ENCODE measurements at regions not wholly inside any gene's neighbourhood (a gene's known extent, or its start where the extent isn't known, plus 50 kb on each side); places are given as distances from the start of the nearest gene placed in this dataset.

DNA sequence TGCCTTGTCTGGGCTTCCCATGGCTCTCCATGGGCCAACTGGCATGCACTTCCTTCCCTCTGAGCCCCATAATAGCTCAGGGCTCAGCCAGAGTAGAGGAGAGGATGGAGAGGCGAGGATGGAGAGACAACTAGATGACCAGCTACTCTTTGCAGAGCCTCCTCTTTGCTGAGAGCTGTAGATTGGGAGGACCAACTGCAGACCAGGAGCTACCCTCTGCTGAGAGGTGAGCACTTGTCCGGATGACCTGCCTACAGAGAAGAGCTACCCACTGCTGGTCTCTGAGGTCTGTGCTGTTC lies 58.0 kb upstream of the ETV3 start:
- Histone ChIP-seq H2BK5ac (ENCODE audit: low read depth, low read length, poor library complexity, severe bottlenecking) (no peak overlapping the region), H2BK20ac (ENCODE audit: low read depth, low read length) (no peak overlapping the region), H2BK15ac (ENCODE audit: low read depth, low read length) (no peak overlapping the region), H4K91ac (ENCODE audit: insufficient read depth, low read depth, low read length) (no peak overlapping the region), H3K18ac (ENCODE audit: low read depth, low read length) (no peak overlapping the region), H2AK9ac (replicated peaks; ENCODE audit: low read depth, low read length, poor library complexity) (no peak overlapping the region), H2BK120ac (ENCODE audit: low read depth, low read length) (no peak overlapping the region), H3K4me2 (ENCODE audit: low read depth, low read length) (no peak overlapping the region), H3K4ac (ENCODE audit: low read depth, low read length) (no peak overlapping the region), H4K8ac (ENCODE audit: low read depth in 2 of 2, low read length in 2 of 2) (no peak overlapping the region), H3K27ac (ENCODE audit: insufficient read depth, low read length) (no peak overlapping the region), H3K9me3 (ENCODE audit: control insufficient read depth, insufficient read depth, low read length) (no peaks in the 10 kb centered on the region), H3K9ac (ENCODE audit: low read depth, low read length) (no peak overlapping the region), H3K56ac (ENCODE audit: extremely low read depth, insufficient read depth, low read length) (no peak overlapping the region), H3K4me3 (ENCODE audit: insufficient read depth, low read depth, low read length) (no peak overlapping the region), H3K9me1 (ENCODE audit: insufficient read depth, low read length) (no peaks in the 10 kb centered on the region), H4K20me1 (ENCODE audit: insufficient read depth, low read length) (no peaks in the 10 kb centered on the region), H3K79me1 (ENCODE audit: low read depth in 1 of 2, low read length in 2 of 2) (no peaks in the 10 kb centered on the region), H3K4me1 (ENCODE audit: control insufficient read depth, insufficient read depth, low read length) (no peaks in the 10 kb centered on the region), H2AFZ (replicated peaks; ENCODE audit: low read length, poor library complexity) (no peak overlapping the region), H4K5ac (ENCODE audit: low read depth, low read length) (no peak overlapping the region), H3K23ac (ENCODE audit: low read depth, low read length) (no peak overlapping the region), H3K14ac (replicated peaks; ENCODE audit: low read depth, low read length) (no peak overlapping the region), H3K36me3 (ENCODE audit: control insufficient read depth, insufficient read depth, low read length) (no peaks in the 10 kb centered on the region), H2AK5ac (ENCODE audit: low read depth, low read length) (no peak overlapping the region), H3K27me3 (ENCODE audit: control insufficient read depth, insufficient read depth, low read length) (peaks cover 40% of the 10 kb centered on the region)
- CTCF ChIA-PET = no interaction called here
- in situ Hi-C loops (cut with MboI; ENCODE audit: low sequenced_read_pairs) (loop anchor here (10.0 kb wide), 1 partner anchor 299 kb away; no protein-coding TSS in a partner anchor), dilution Hi-C loops (cut with HindIII; ENCODE audit: low sequenced_read_pairs, unreplicated experiment) (no loop called here), intact Hi-C loops (cut with micrococcal nuclease) (loop anchor here (10.0 kb wide), 1 partner anchor 929 kb away; a partner anchor contains a TSS)
- 100% methylated on average over 1 of the region's 2 CpGs; no CpG with 5 or more reads in 1 of the 2 experiments for WGBS, 2 experiments (ENCODE audit: extremely low coverage in 2 of 2, insufficient read length in 1 of 2)
- BruUV-seq (replicated peaks) = no TSS peak
- no peak for DNase-seq
- POLR2A ChIA-PET (ENCODE audit: unreplicated experiment) = no interaction called here
- TF ChIP-seq MAZ (IDR thresholded peaks at IDR 0.05; ENCODE audit: borderline replicate concordance, low read depth, low read length) = no peak
- ATAC-seq (ENCODE audit: low read depth) = no peak
